ENCODE measurements at regions not wholly inside any gene's neighbourhood (a gene's known extent, or its start where the extent isn't known, plus 50 kb on each side); places are given as distances from the start of the nearest gene placed in this dataset.

DNA sequence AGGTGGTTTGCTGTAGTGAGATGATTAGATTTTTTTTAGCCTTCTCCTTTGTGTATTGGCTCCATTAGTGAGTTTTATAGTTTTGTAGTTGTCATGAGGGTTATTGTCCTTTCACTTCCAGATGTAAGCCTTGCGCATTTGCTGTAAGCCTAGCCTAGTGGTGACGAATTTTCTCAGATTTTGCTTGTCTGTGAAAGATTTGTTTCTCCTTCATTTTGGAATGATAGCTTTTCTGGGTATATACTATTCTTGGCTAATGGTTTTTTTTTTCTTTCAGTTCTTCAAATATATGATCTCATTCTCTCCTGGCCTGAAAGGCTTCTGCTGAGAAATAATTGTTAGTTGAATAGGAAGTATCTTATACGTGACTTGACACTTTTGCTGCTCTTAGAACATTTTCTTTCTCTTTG, 166.5 kb upstream of the THRB start:
- TF ChIP-seq, protein P1, sequence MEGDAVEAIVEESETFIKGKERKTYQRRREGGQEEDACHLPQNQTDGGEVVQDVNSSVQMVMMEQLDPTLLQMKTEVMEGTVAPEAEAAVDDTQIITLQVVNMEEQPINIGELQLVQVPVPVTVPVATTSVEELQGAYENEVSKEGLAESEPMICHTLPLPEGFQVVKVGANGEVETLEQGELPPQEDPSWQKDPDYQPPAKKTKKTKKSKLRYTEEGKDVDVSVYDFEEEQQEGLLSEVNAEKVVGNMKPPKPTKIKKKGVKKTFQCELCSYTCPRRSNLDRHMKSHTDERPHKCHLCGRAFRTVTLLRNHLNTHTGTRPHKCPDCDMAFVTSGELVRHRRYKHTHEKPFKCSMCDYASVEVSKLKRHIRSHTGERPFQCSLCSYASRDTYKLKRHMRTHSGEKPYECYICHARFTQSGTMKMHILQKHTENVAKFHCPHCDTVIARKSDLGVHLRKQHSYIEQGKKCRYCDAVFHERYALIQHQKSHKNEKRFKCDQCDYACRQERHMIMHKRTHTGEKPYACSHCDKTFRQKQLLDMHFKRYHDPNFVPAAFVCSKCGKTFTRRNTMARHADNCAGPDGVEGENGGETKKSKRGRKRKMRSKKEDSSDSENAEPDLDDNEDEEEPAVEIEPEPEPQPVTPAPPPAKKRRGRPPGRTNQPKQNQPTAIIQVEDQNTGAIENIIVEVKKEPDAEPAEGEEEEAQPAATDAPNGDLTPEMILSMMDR (IDR thresholded peaks at IDR 0.05; ENCODE audit: low read depth, low read length) = no peak
- TF ChIP-seq, protein P2, sequence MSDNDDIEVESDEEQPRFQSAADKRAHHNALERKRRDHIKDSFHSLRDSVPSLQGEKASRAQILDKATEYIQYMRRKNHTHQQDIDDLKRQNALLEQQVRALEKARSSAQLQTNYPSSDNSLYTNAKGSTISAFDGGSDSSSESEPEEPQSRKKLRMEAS (IDR thresholded peaks at IDR 0.05; ENCODE audit: low read depth, low read length) = no peak

Measured in NB4 (cell line).